H1 (cell line): ENCODE measurements at regions not wholly inside any gene's neighbourhood (a gene's known extent, or its start where the extent isn't known, plus 50 kb on each side); places are given as distances from the start of the nearest gene placed in this dataset.

ENCODE experiments used
- SAP30 ChIP-seq: fragments of 300-600 bp; sonication (generic); IDR thresholded peaks from 2 replicates; pipeline ENCODE4 v1.7.1; 2012; ENCODE audit warnings: low read length, moderate library complexity, mild to moderate bottlenecking, inconsistent platforms; ENCODE audit not compliant: insufficient read depth, insufficient replicate concordance
- SIRT6 ChIP-seq: IDR thresholded peaks from one replicate; pipeline ENCODE4 v1.7.1; 2012; ENCODE audit warnings: low read length, inconsistent platforms
- TBP ChIP-seq: IDR thresholded peaks from 2 replicates; pipeline ENCODE4 v1.6.1; 2011; ENCODE audit warnings: low read depth, low read length, improper control_type of control experiment

DNA sequence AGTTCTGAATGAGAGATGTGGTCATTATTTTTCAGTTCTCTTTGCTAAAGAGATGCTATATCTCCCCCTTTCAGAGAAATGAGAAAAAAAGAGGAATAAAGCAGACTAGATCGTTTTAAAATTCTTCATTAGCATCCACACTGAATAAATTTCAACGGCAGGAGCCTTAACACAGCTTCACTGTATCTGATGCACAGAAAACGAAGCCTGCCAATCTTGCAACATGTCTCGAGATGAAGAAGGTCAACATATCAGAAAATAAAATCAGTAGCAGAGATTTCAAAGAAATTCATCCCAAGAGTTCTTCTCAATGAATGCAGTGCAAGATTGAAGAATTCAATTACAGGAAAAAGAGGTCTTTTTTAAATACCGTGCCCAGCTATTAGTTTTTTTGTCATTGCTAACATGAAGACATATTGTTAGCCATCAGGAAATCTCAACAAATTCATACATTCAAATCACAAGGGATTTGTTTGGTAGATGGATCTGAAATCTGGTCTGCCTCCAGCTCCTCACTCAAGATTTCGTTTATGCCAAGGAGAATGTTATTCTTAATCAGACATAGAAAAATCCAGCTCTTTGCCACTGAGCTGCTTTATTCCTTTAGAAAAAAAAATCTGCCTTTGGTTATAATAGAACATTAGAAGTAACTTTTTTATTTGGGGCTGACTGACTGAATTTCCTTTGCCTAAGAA is 76.4 kb upstream of the DAB1 start (continued):
- no peak for TF ChIP-seq SAP30
- TF ChIP-seq SIRT6 = no peak
- no peak for TF ChIP-seq TBP
- TF ChIP-seq, all 59 proteins: peak for 0
